Epithelial cell of esophagus (primary cell): ENCODE measurements at regions not wholly inside any gene's neighbourhood (a gene's known extent, or its start where the extent isn't known, plus 50 kb on each side); places are given as distances from the start of the nearest gene placed in this dataset.

Source experiments
- DNase-seq: peaks from one replicate; pipeline ENCODE4 v3.0.0; 2010; ENCODE audit warnings: low read depth
- H3K4me3 ChIP-seq: 2 replicates; pipeline ENCODE4 v1.5.1; 2011; ENCODE audit warnings: mild to moderate bottlenecking, low read length, control low read depth
- TF ChIP-seq, protein P1 (sequence below): IDR thresholded peaks from 2 replicates; pipeline ENCODE4 v1.5.1; 2011; ENCODE audit warnings: low read depth, mild to moderate bottlenecking, low read length, control low read depth, inconsistent platforms; ENCODE audit not compliant: insufficient read depth; ENCODE audit errors: missing control alignments

DNA sequence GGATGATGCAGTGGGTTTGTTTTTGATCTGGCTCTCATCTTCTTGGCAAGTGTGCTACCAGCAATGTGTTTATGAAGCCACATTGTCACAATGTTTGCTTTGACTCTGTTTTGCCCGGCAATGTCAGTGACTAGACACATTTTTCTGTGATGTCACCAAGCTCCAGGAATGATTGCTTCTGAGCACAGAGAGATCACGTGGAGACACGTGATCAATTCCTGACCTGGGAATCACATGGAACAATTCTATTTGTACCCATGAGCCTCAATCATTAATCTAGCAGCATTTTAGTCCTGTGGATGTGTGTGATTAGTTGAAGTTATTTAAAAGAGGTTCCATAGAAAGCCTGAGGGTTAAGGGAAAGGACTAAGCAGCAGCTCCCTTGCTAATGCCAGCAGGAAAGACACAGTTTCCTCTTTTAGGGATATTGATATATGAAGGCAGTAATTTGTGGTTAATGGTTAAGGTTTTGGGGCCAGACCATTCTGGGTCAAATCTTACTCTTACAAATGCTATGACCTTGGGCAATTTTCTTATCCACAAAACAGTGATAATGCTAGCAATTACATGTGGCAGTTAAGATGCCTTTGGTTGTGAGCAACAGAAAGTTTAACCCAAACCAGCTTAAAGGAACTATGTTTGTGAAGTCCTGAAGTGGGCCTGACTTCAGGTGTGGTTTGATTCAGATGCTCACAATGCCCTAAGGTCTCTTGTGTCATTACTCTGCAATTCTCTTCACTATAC is 59.0 kb downstream of the FASLG start:
- no peak overlapping the region for H3K4me3 ChIP-seq
- TF ChIP-seq, protein P1, sequence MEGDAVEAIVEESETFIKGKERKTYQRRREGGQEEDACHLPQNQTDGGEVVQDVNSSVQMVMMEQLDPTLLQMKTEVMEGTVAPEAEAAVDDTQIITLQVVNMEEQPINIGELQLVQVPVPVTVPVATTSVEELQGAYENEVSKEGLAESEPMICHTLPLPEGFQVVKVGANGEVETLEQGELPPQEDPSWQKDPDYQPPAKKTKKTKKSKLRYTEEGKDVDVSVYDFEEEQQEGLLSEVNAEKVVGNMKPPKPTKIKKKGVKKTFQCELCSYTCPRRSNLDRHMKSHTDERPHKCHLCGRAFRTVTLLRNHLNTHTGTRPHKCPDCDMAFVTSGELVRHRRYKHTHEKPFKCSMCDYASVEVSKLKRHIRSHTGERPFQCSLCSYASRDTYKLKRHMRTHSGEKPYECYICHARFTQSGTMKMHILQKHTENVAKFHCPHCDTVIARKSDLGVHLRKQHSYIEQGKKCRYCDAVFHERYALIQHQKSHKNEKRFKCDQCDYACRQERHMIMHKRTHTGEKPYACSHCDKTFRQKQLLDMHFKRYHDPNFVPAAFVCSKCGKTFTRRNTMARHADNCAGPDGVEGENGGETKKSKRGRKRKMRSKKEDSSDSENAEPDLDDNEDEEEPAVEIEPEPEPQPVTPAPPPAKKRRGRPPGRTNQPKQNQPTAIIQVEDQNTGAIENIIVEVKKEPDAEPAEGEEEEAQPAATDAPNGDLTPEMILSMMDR, result no peak
- DNase-seq, result peak; percentile 11

DNA sequence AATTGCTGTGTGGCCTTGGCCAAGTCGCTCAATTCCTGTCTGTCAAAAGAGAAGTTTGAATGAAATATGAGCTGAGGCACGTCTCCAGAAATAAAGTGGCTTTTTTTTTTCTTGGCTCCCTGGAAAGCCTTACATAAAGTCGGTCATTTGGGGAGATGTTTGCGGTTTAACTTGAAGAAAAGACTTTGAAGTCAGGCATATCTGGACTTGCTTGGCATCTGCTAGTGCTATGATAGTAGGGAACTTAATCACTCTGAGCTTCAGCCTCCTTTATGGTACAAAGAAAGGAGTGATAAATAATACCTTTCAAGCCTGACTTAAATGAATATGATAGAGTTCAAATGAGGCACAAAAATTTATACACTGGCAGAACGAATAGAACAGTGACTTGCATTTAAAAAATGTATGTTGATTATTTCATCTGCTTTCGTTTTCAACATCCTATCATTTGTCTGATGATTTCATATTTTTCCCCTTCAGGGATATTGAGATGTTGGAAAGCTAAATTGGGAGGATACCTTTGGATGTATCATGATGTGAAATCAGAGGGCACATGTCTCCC is 60.2 kb downstream of the FASLG start:
- DNase-seq, result peak; percentile 90

DNA sequence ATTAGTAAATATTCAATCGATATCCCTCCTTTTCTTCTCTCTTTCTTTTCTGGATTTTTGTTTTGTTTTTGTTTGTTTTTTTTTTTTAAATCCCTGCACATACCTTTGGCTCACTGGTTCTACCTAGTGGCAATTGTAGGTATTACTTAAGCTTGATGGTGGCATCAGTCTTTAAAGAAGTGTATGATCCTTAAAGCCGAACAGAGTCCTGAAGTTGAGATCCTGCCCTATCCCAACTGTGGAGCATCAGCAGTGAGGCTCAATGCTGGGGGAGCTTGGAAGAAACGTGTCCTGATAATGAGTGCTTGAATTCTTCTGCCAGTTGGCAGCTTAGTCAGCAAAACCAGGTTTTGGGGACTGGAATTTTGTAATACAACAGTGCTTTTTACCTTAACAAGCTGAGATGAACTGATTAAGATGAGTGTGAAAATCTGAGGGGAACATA is 60.8 kb downstream of the FASLG start:
- no peak overlapping the region for H3K4me3 ChIP-seq
- DNase-seq, result peak; percentile 60

More for the DNA sequence above, 60.2 kb downstream of the FASLG start:
- TF ChIP-seq, protein P1, result no peak
- no peak overlapping the region for H3K4me3 ChIP-seq

DNA sequence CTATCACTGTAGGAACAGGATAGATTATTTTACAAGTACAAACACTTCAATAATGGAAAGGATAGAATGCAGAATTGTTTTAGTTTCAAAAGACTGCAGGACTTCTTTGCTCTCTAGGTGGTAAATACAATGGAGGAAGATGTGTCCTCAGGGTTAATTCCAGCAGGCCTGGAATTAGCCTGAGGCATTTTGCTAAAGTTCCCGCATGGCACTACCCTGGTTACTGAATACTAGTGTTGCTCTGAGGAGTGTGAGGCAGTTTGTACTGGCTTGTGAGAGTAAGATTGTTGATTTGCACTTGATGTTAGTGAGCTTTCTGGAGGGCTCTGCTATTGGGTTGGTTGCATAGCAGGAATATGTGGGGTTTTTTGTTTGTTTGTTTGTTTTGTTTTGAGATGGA is 61.4 kb downstream of the FASLG start:
- TF ChIP-seq, protein P1, result no peak
- H3K4me3 ChIP-seq, result no peak overlapping the region
- DNase-seq, result no peak

More for the DNA sequence above, 60.8 kb downstream of the FASLG start:
- TF ChIP-seq, protein P1, result peak; percentile 80

GRCh38 chr1:172723251-172723650 is 64.3 kb downstream of the FASLG start:
- TF ChIP-seq, protein P1, result no peak
- DNase-seq, result no peak
- no peak overlapping the region for H3K4me3 ChIP-seq

DNA sequence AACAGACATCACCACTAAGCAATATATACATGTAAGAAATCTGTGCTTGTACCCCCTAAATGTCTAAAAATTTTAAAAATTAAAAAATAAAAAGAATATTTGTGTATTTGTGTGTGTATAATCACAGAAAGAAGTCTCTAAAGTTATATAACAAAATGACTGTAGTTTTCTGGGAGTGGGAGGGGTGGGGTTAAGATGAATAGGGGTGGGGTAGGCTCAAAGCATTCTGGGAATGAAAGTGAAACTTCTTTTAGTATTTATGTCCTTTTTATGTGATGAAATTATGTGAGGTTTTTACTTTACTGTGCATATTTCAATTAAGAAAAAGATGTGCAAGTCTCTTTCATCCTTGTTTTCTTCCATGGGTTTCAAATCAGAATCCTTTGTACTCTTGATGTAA is 65.3 kb downstream of the FASLG start:
- no peak overlapping the region for H3K4me3 ChIP-seq
- TF ChIP-seq, protein P1, result no peak
- DNase-seq, result no peak
